ENCODE measurements at regions not wholly inside any gene's neighbourhood (a gene's known extent, or its start where the extent isn't known, plus 50 kb on each side); places are given as distances from the start of the nearest gene placed in this dataset.
"Not testable (repeated sequence)": the region's sequence is repeated elsewhere in the genome, so short reads cannot be mapped to it uniquely, and the experiment has no call there.

DNA sequence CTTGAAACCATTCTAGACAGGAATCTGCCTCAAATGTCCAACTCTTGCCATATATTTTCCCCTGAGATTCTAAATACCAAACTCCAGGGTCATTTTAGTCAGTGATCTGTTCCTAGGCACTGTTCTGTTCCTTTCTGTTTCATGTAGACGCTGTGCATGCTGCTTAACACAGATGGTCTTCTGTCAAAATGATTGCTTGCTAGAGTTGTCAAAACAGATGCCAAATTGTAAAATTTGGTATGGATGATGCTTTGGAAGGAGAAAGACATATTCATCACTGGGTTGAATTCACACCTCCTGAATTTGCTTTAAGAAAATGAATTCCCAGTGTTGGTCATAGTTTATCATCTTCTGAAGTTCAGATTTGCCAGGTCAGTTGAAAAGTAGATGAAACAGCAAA is 425.9 kb downstream of the ETS1 start:
- DNase-seq (ENCODE audit: low read depth): no peak

GRCh38 chr11:128158860-128159259 is 428.5 kb downstream of the ETS1 start:
- DNase-seq (ENCODE audit: low read depth): no peak

- DNase-seq (ENCODE audit: low read depth): peak; percentile 8
Observed at GRCh38 chr11:128157423-128158298, 429.7 kb downstream of the ETS1 start.

GRCh38 chr11:128156486-128156885 is 430.9 kb downstream of the ETS1 start:
- DNase-seq (ENCODE audit: low read depth): no peak

DNA sequence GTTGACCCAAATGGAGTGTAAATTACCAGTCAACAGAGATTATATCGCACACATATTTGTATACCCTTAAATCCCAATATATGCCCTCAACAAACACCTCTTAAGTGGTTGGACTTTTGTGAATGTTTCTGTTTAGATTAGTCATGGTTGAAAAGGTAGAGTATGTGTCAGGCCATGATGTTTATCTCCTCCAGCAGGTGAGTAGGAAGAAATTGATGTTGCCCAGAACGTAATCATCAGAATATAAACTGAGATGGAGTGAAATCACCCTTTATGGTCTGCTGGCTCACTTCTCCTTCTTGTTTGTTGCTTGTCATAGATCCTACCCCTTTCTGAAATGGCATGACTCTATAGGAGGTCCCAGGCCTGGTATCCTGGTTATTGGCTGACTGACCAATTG is 431.8 kb downstream of the ETS1 start:
- no peak for DNase-seq (ENCODE audit: low read depth)

DNA sequence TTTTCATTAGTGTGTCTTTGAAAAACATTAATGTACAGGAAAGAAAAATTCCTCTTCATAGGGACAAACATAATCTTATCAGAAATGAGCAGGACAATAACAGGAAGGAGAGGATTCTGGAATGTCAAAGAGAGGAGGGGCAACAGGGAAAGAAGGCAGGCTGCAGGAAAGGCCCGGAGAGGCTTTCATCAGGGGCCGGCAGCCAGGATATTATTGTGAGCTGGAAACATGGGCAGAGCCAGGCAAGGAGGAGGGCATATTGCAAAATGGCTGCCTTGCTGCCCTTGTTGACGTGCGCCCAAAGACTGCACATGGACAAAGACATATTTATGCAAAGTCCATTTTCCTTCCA is 433.7 kb downstream of the ETS1 start:
- no peak for DNase-seq (ENCODE audit: low read depth)

DNA sequence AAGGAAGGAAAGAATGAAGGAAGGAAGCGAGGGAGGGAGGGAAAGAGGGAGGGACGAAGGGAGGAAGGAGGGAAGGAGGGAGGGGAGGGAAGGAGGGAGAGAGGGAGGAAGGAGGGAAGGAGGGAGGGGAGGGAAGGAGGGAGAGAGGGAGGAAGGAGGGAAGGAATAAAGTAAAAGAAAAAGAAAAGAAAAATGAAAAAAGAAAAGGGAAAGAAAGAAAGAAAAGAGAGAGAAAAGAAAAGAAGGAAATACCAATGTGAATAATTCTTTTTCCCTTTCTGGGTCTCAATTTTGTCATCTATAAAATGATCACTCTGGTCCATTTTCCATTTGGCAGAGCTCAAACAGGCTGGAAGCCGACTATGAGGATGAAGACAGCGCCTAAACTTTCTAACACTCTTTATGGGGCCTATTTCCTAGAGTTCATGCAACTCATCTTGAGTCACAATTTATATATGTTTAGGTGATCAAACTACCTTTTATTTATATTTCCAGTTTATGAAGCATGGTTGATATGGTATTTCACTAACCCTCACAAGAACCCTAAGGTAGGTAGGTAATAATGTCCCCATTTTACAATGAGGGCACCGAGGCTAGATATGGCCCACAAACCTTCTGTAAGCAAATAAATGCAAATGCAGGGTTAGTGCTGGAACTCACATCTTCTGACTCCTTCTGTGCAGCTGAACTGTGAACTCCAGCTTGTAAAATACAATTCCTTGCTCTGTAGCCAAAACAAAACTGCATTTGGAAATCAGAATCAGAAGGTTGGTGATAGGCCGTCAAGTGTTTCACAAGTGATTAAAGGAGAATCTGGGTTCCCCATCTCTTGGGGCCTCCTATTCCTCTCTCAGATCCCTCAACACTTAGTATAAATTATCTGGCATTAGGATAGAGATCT is 434.3 kb downstream of the ETS1 start:
- no peak for DNase-seq (ENCODE audit: low read depth)

GRCh38 chr11:128151780-128152179 is 435.6 kb downstream of the ETS1 start:
- no peak for DNase-seq (ENCODE audit: low read depth)

DNA sequence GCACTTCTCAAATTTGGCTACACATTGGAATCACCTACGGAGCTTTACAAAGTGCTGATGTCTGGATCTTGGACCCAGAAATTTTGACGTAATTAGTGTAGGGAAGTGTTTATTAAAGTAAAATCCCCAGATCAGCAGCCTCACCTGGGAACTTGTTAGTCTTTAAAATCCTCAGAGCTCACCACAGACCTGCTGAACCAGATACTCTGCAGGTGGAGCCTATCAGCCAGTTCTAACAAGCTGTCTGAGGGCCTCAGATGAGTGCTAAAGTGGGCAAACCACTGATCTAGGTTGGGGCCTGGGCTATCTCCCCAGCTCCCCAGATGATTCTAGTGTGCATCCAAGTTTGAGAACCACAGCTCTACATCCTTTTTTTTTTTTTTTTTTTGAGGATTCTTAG is 436.0 kb downstream of the ETS1 start:
- DNase-seq (ENCODE audit: low read depth): no peak

GRCh38 chr11:128148208-128148607 is 439.1 kb downstream of the ETS1 start:
- no peak for DNase-seq (ENCODE audit: low read depth)

DNA sequence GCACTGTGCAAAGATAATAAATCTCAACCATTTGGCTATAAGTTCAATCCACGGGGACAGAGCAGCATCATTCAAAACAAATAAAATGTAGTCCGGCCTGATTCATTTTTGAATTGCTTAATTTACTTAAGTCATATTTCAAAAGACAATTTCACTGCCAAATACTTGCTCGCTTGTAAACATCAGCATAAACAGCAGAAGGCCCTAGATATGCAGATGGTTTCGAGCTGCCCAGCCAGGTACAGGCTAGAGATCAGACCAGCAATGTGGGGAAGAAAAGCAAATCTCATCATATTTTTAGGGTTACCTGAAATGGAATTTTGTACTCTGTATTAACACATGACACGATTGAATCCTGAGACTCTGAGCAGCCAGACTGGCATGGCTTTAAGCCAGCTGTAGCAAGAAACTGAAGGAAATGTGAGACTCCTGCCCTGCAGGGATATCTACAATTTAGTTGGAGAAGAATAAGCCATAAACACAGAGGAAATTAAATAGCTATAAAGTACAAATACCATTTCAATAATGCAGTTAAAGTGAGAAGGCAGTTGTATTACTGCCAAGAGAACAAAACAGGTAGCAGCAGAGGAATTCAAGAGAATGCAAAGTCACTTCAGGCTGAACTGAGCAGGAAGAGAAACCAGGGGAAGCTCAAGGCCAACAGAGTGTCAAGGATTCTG is 440.3 kb downstream of the ETS1 start:
- DNase-seq (ENCODE audit: low read depth): no peak

- DNase-seq (ENCODE audit: low read depth): not testable (repeated sequence)
Observed at GRCh38 chr11:128140293-128140692, 447.1 kb downstream of the ETS1 start.

- no peak for DNase-seq (ENCODE audit: low read depth)
Observed at GRCh38 chr11:128135451-128135850, 451.9 kb downstream of the ETS1 start.

- no peak for DNase-seq (ENCODE audit: low read depth)
Observed at GRCh38 chr11:128133501-128133900, 453.9 kb downstream of the ETS1 start.

DNA sequence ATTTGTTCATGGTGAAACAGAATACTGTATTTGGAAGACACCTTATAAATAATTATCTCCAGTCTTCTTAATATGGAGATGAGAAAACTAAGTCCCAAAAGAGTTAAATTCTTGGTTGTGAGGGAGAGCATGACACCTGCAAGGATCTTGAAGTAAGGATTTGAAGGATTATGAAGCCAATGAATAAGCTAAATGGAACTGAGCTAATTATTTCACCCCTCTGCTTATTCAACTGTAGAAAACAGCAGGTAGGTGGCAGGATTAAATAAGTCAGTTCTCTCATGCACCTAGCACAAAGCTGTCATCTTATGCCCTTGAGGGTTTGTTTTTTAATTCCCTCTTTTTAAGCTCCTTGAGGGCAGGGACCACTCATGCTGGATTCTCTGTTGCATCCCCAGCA is 457.3 kb downstream of the ETS1 start:
- no peak for DNase-seq (ENCODE audit: low read depth)

DNA sequence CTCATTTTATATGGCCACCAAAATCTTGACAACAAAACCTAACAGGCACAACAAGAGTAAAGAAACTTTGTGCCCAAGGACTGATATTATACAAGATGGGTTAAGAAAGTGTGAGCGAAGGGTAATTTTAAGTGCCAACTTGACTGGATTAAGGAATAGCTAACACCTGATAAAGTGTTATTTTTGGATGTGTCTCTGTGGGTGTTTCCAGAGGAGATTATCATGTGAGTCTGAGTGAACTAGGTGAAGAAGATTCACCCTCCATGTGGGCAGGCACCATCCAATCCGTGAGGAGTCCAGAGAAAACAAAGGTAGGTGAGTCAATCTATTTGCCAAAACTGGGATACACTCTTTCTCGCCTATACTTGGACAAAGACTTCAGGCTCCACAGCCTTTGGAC is 461.6 kb downstream of the ETS1 start:
- no peak for DNase-seq (ENCODE audit: low read depth)

DNA sequence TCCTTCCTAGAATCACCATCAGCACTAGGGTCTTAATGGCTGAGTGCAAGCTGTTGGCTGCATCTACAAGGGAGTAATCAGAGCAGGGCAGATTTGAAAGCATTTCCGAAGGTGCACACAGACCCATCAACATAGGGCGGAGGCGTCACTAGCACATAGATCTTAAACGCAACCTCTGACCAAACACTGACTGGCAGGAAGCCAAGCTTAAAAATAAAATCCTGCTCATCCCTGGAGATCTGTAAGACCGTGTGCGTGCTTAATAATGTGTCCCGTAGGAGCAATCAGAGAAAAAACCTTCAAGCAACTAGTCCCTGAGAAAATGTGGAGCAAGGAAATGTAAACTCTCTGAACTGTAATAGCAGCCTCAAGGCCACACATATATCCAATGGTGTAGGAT is 470.5 kb downstream of the ETS1 start:
- no peak for DNase-seq (ENCODE audit: low read depth)

DNA sequence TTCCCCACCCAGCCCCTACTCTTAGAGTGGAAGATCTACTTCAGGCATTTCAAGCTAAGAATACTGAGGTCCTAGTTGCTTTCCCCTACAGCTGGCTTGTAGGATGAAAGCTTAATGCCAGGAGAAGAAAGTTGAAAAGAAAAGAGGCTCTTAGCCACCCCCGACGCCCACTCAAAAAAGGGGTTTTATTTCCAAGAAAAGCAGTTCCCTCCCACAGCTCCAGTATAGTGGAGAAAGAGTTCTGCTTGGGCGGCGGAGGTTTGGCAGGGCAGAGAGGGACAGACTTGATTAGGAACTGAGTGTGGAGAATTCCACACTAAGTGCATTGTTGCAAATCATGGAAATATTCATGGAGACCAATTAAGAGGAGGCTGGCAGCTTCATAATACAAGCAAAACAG is 470.9 kb downstream of the ETS1 start:
- DNase-seq (ENCODE audit: low read depth): no peak

DNA sequence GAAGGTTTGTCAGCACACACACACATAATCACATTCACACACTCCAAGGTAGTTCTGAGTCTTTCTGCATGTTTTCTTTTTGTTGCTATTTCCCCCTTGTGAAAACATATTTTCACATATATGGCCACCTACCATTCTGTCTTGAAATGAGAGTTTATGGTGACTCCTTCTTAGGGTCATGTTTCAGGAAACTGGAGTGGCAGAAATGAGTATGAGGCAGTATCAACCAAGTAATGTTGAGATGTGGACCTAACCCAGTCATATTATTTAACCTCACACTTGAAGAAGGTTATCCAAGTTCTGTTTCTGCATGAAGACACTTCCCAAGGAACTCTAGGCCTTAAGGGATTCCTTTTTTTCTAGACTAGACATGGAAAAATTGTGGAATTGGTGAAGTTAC is 481.4 kb downstream of the ETS1 start:
- DNase-seq (ENCODE audit: low read depth): no peak

- no peak for DNase-seq (ENCODE audit: low read depth)
Observed at GRCh38 chr11:128105511-128105910, 481.8 kb downstream of the ETS1 start.

GRCh38 chr11:128103278-128103873 is 484.0 kb downstream of the ETS1 start:
- no peak for DNase-seq (ENCODE audit: low read depth)

DNA sequence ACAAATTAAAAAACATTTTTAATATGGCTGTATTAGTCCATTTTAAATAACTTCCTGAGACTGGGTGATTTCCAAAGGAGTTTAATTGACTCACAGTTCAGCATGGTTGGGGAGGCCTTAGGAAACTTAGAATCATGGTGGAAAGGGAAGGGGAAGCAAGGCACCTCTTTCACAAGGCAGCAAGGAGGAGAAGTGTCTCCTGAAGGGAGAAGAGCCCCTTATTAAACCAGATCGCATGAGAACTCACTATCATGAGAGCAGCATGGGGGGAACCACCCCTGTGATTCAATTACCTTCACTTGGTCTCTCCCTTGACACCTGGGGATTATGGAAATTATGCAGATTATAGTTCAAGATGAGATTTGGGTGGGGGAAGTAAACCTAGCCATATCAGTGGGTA is 488.6 kb downstream of the ETS1 start:
- no peak for DNase-seq (ENCODE audit: low read depth)

Data from T-helper 22 cell (primary cell).